Mesendoderm (in vitro differentiated cells): ENCODE measurements at regions not wholly inside any gene's neighbourhood (a gene's known extent, or its start where the extent isn't known, plus 50 kb on each side); places are given as distances from the start of the nearest gene placed in this dataset.

Experiments used
- DNase-seq: peaks from one replicate; pipeline ENCODE4 v3.0.0; 2013
- H2AK5ac ChIP-seq: 2 replicates; pipeline ENCODE4 v1.6.1; 2013; ENCODE audit warnings: low read length, inconsistent platforms
- H2BK120ac ChIP-seq: 2 replicates; pipeline ENCODE4 v1.6.1; 2013; ENCODE audit warnings: low read depth, mild to moderate bottlenecking, low read length, moderate library complexity, mixed read lengths
- H2BK15ac ChIP-seq: replicated peaks from 2 replicates; pipeline ENCODE4 v1.6.1; 2013; ENCODE audit warnings: low read depth, mild to moderate bottlenecking, moderate library complexity
- H2BK5ac ChIP-seq: 2 replicates; pipeline ENCODE4 v1.6.1; 2013; ENCODE audit warnings: low read length, inconsistent platforms
- H3K18ac ChIP-seq: 2 replicates; pipeline ENCODE4 v1.6.1; 2013; ENCODE audit warnings: mild to moderate bottlenecking, low read length, mixed read lengths
- H3K23ac ChIP-seq: one replicate; pipeline ENCODE4 v1.6.1; 2013; ENCODE audit warnings: low read length
- H3K27ac ChIP-seq: 2 replicates; pipeline ENCODE4 v1.5.1; 2013; ENCODE audit warnings: low read depth, mild to moderate bottlenecking, inconsistent platforms, low read length, moderate library complexity
- H3K27me3 ChIP-seq: 2 replicates; pipeline ENCODE4 v1.6.1; 2013; ENCODE audit warnings: low read length, control low read depth, mild to moderate bottlenecking, inconsistent platforms; ENCODE audit not compliant: insufficient read depth, poor library complexity
- H3K36me3 ChIP-seq: 2 replicates; pipeline ENCODE4 v1.6.1; 2013; ENCODE audit warnings: low read length, inconsistent platforms; ENCODE audit not compliant: control insufficient read depth, insufficient read depth
- H3K4ac ChIP-seq: one replicate; pipeline ENCODE4 v1.6.1; 2013; ENCODE audit warnings: low read depth, mild to moderate bottlenecking, low read length, moderate library complexity
- H3K4me1 ChIP-seq: 2 replicates; pipeline ENCODE4 v1.6.1; 2013; ENCODE audit warnings: low read depth, low read length, inconsistent platforms; ENCODE audit not compliant: control insufficient read depth
- H3K4me2 ChIP-seq: 2 replicates; pipeline ENCODE4 v1.6.1; 2013; ENCODE audit warnings: low read length
- H3K4me3 ChIP-seq: 2 replicates; pipeline ENCODE4 v1.5.1; 2013; ENCODE audit warnings: mild to moderate bottlenecking, low read length
- H3K56ac ChIP-seq: one replicate; pipeline ENCODE4 v1.6.1; 2013; ENCODE audit warnings: low read length
- H3K79me1 ChIP-seq: 2 replicates; pipeline ENCODE4 v1.6.1; 2013; ENCODE audit warnings: low read length, inconsistent platforms
- H3K79me2 ChIP-seq: 2 replicates; pipeline ENCODE4 v1.6.1; 2013; ENCODE audit warnings: mild to moderate bottlenecking, low read length; ENCODE audit not compliant: control insufficient read depth, insufficient read depth
- H3K9ac ChIP-seq: 2 replicates; pipeline ENCODE4 v1.6.1; 2013; ENCODE audit warnings: low read length, inconsistent platforms
- H4K5ac ChIP-seq: one replicate; pipeline ENCODE4 v1.6.1; 2013; ENCODE audit warnings: low read length
- H4K8ac ChIP-seq: one replicate; pipeline ENCODE4 v1.6.1; 2013; ENCODE audit warnings: low read depth, mild to moderate bottlenecking, control low read depth, low read length, moderate library complexity
- WGBS: extraction: QIAGEN DNeasy Blood & Tissue Kit; methylation state at CpG from one replicate; pipeline ENCODE4 v1.1.7; 2013; ENCODE audit warnings: low lambda C conversion rate, missing lambda C conversion rate; ENCODE audit not compliant: insufficient coverage; ENCODE audit errors: extremely low coverage; 5-methylcytosine and 5-hydroxymethylcytosine counted together

DNA sequence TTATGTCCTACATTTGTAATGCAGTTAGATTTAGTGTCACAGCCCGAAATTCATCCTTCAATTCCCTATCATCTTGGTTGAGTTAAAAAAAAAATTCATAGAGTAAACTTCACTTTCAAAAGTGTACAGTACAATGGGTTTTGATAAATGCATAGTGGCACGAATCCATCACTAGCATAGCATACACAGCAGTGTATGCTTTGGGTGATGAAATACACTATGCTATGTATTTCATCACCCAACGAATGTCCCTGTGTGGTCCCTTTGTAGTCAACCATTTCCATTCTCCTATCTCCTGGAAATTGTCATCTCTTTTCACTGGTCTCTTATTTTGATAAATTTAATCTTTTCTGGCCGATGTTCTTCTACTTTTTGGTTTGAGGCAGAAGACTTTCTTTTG lies 129.4 kb upstream of the BASP1 start:
- Histone ChIP-seq H3K18ac (no peak overlapping the region), H3K4me2 (no peak overlapping the region), H3K27ac (no peak overlapping the region), H3K79me2 (no peaks in the 10 kb centered on the region), H3K4ac (no peak overlapping the region), H4K8ac (no peak overlapping the region), H3K36me3 (no peaks in the 10 kb centered on the region), H2BK15ac (no peak overlapping the region), H3K23ac (no peak overlapping the region), H3K79me1 (no peaks in the 10 kb centered on the region), H3K56ac (no peak overlapping the region), H3K9ac (no peak overlapping the region), H2BK5ac (no peak overlapping the region), H3K4me3 (no peak overlapping the region), H3K27me3 (no peaks in the 10 kb centered on the region), H2BK120ac (no peak overlapping the region), H3K4me1 (no peaks in the 10 kb centered on the region), H4K5ac (no peak overlapping the region), H2AK5ac (no peak overlapping the region)
- DNase-seq, result no peak
- WGBS, result no CpG with 5 or more reads among the region's 4 CpGs

DNA sequence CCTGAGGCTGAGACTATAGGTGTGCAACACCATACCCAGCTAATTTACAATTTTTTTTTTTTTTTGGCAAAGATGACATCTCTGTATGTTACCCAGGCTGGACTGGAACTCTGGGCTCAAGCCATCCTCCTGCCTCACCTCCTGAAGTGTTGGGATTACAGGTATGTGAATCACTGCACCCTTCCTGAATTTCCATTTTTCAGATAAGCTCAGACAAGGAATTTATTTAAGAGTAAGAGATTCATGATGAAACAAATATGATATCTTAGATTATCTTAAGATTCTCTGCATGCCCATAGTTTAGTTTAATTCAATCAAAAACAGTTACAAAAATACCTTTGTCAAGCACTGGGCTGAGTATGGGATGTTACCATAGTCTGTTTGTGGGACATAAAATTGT lies 128.4 kb upstream of the BASP1 start:
- Histone ChIP-seq H2BK15ac (no peak overlapping the region), H4K5ac (no peak overlapping the region)

DNA sequence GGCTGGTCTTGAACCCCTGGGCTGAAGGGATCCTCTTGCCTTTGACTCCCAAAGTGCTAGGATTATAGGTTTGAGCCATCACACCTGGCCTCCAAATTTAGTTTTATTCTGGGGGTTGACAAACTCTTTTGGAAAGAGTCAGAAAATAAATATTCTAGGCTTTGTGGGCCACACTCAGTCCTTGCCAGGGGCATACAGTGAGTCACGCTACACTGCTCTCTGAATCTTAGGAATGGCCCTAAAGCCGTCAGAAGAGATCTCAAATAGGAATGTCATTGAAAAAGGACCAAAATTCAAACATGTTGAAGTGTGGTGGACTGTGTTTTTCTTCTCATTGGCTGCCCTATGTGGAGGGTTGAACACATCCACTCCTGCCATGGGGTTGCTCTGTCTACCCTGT lies 127.7 kb upstream of the BASP1 start:
- Histone ChIP-seq H4K8ac (no peak overlapping the region), H3K27ac (no peak overlapping the region), H3K27me3 (no peaks in the 10 kb centered on the region), H2BK120ac (no peak overlapping the region), H3K4me2 (no peak overlapping the region), H4K5ac (no peak overlapping the region), H3K4me1 (no peaks in the 10 kb centered on the region), H3K18ac (no peak overlapping the region), H2BK15ac (no peak overlapping the region), H3K36me3 (no peaks in the 10 kb centered on the region), H3K79me1 (no peaks in the 10 kb centered on the region), H2BK5ac (no peak overlapping the region), H3K9ac (no peak overlapping the region), H3K56ac (no peak overlapping the region), H3K23ac (no peak overlapping the region), H3K79me2 (no peaks in the 10 kb centered on the region), H3K4me3 (no peak overlapping the region), H3K4ac (no peak overlapping the region), H2AK5ac (no peak overlapping the region)
- DNase-seq, result peak; percentile 10
- WGBS, result no CpG with 5 or more reads among the region's 2 CpGs

More for the DNA sequence above, 128.4 kb upstream of the BASP1 start:
- H3K79me2 ChIP-seq, result no peaks in the 10 kb centered on the region
- no peak overlapping the region for H2BK120ac ChIP-seq
- no peaks in the 10 kb centered on the region for H3K79me1 ChIP-seq
- no peaks in the 10 kb centered on the region for H3K36me3 ChIP-seq
- no peak overlapping the region for H3K9ac ChIP-seq
- H3K27me3 ChIP-seq, result no peaks in the 10 kb centered on the region
- no peak overlapping the region for H3K23ac ChIP-seq
- H3K4ac ChIP-seq, result no peak overlapping the region
- no peak overlapping the region for H2BK5ac ChIP-seq
- no peak overlapping the region for H2AK5ac ChIP-seq
- no peak overlapping the region for H4K8ac ChIP-seq
- H3K4me2 ChIP-seq, result no peak overlapping the region
- H3K56ac ChIP-seq, result no peak overlapping the region
- no peak for DNase-seq
- H3K4me1 ChIP-seq, result no peaks in the 10 kb centered on the region
- H3K27ac ChIP-seq, result no peak overlapping the region
- no peak overlapping the region for H3K4me3 ChIP-seq
- H3K18ac ChIP-seq, result no peak overlapping the region

DNA sequence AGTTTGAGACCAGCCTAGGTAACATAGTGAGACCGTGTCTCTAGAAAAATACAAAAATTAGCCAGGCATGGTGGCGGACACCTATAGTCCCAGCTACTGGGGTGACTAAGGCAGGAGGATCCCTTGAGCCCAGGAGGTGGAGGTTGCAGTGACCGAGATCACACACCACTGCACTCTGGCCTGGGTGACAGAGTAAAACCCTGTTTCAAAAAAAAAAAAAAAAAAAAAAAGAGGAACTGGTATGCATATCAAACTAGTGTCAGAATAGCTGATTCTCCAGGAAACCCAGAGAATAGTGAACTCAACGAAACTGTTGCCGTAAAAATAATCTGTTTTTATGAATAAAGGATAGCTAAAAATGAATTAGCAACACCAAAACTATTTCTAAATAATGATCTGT lies 126.6 kb upstream of the BASP1 start:
- Histone ChIP-seq H4K5ac (no peak overlapping the region), H3K27me3 (no peaks in the 10 kb centered on the region), H2BK120ac (no peak overlapping the region), H3K9ac (no peak overlapping the region), H3K18ac (no peak overlapping the region), H2BK15ac (no peak overlapping the region), H3K4me1 (no peaks in the 10 kb centered on the region), H3K36me3 (no peaks in the 10 kb centered on the region), H3K4me3 (no peak overlapping the region), H3K23ac (no peak overlapping the region), H3K4ac (no peak overlapping the region), H3K79me2 (no peaks in the 10 kb centered on the region), H2AK5ac (no peak overlapping the region), H4K8ac (no peak overlapping the region), H2BK5ac (no peak overlapping the region), H3K79me1 (no peaks in the 10 kb centered on the region), H3K56ac (no peak overlapping the region), H3K27ac (no peak overlapping the region), H3K4me2 (no peak overlapping the region)
- no peak for DNase-seq
- no CpG with 5 or more reads among the region's 5 CpGs for WGBS

GRCh38 chr5:17094830-17095229 lies 122.6 kb upstream of the BASP1 start:
- no CpG with 5 or more reads among the region's 7 CpGs for WGBS
- Histone ChIP-seq H2BK120ac (no peak overlapping the region), H3K23ac (no peak overlapping the region), H2AK5ac (no peak overlapping the region), H3K27ac (no peak overlapping the region), H4K8ac (no peak overlapping the region), H3K4ac (no peak overlapping the region), H3K36me3 (no peaks in the 10 kb centered on the region), H3K18ac (no peak overlapping the region), H3K56ac (no peak overlapping the region), H3K4me1 (no peaks in the 10 kb centered on the region), H3K27me3 (no peaks in the 10 kb centered on the region), H2BK15ac (no peak overlapping the region), H3K4me2 (no peak overlapping the region), H3K79me1 (no peaks in the 10 kb centered on the region), H3K4me3 (no peak overlapping the region), H3K79me2 (no peaks in the 10 kb centered on the region), H2BK5ac (no peak overlapping the region), H3K9ac (no peak overlapping the region), H4K5ac (no peak overlapping the region)
- DNase-seq, result no peak

DNA sequence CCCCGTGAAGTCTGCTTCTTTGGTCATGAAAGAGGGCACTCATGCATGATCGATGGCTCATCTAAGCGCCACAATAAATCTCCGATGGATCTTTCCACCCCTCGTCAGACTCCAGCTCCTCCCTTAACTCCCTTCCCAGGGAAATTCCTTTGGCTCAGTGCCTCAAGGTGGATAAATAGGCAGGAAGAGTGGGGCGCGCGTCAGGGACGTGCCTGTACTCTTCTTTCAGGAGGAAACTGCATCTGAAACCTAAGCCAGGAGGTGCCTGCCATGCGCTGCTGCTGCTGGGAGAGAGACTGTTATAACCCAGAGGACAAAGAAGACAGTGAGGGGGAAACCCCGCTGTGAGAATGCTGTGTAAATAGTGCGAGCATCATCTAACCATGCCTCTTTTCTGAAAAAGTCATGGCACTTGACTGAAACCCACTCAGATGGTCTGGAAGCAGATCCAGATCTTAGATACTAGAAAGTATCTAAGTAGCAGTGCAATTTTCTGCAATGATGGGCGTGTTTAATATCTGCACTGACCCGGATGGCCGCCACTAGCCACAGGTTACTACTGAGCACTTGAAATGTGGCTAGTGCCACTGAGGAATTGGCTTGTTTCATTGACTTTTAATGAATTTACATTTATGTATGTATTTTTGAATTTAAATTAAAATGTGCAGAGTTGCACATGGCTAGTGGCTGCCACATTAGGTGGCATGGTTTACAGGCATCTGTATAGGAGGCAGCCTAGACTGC lies 120.3 kb upstream of the BASP1 start:
- Histone ChIP-seq H3K4me1 (no peaks in the 10 kb centered on the region), H2BK120ac (no peak overlapping the region), H3K79me1 (no peaks in the 10 kb centered on the region), H3K56ac (no peak overlapping the region), H3K4ac (no peak overlapping the region), H2BK5ac (no peak overlapping the region), H2AK5ac (no peak overlapping the region), H4K8ac (no peak overlapping the region), H3K4me2 (no peak overlapping the region), H3K4me3 (no peak overlapping the region), H3K27ac (no peak overlapping the region), H3K79me2 (no peaks in the 10 kb centered on the region), H3K23ac (no peak overlapping the region), H3K36me3 (no peaks in the 10 kb centered on the region), H3K9ac (no peak overlapping the region), H3K18ac (no peak overlapping the region), H4K5ac (no peak overlapping the region), H3K27me3 (no peaks in the 10 kb centered on the region), H2BK15ac (no peak overlapping the region)
- WGBS, result no CpG with 5 or more reads among the region's 15 CpGs
- DNase-seq, result peak; percentile 23
